ENCODE measurements at regions not wholly inside any gene's neighbourhood (a gene's known extent, or its start where the extent isn't known, plus 50 kb on each side); places are given as distances from the start of the nearest gene placed in this dataset.

- TF ChIP-seq CTCF (IDR thresholded peaks at IDR 0.05; ENCODE audit: low read depth, low read length), result no peak
- TF ChIP-seq MAX (IDR thresholded peaks at IDR 0.05; ENCODE audit: low read depth, low read length), result no peak
- TF ChIP-seq POLR2A (IDR thresholded peaks at IDR 0.05; ENCODE audit: extremely low read depth, insufficient read length), result no peak
- TF ChIP-seq MYC (IDR thresholded peaks at IDR 0.05; ENCODE audit: low read depth, low read length), result no peak
- H3K4me3 ChIP-seq (ENCODE audit: low read depth, low read length), result no peak overlapping the region
- no peak for DNase-seq (ENCODE audit: low read depth)
Measured at GRCh38 chr5:42015681-42016080, 90.6 kb downstream of the FBXO4 start.

- H3K4me3 ChIP-seq (ENCODE audit: low read depth, low read length), result no peak overlapping the region
- DNase-seq (ENCODE audit: low read depth), result no peak
- no peak for TF ChIP-seq MYC (IDR thresholded peaks at IDR 0.05; ENCODE audit: low read depth, low read length)
- TF ChIP-seq CTCF (IDR thresholded peaks at IDR 0.05; ENCODE audit: low read depth, low read length), result no peak
- no peak for TF ChIP-seq MAX (IDR thresholded peaks at IDR 0.05; ENCODE audit: low read depth, low read length)
- TF ChIP-seq POLR2A (IDR thresholded peaks at IDR 0.05; ENCODE audit: extremely low read depth, insufficient read length), result no peak
Measured at GRCh38 chr5:42020788-42021530, 95.9 kb downstream of the FBXO4 start.

GRCh38 chr5:42021923-42022322 lies 96.8 kb downstream of the FBXO4 start:
- DNase-seq (ENCODE audit: low read depth), result no peak
- TF ChIP-seq POLR2A (IDR thresholded peaks at IDR 0.05; ENCODE audit: extremely low read depth, insufficient read length) (no peak), MAX (IDR thresholded peaks at IDR 0.05; ENCODE audit: low read depth, low read length) (no peak), CTCF (IDR thresholded peaks at IDR 0.05; ENCODE audit: low read depth, low read length) (no peak)
- H3K4me3 ChIP-seq (ENCODE audit: low read depth, low read length), result no peak overlapping the region

- H3K4me3 ChIP-seq (ENCODE audit: low read depth, low read length), result no peak overlapping the region
- no peak for DNase-seq (ENCODE audit: low read depth)
- TF ChIP-seq MYC (IDR thresholded peaks at IDR 0.05; ENCODE audit: low read depth, low read length), result no peak
- TF ChIP-seq POLR2A (IDR thresholded peaks at IDR 0.05; ENCODE audit: extremely low read depth, insufficient read length), result no peak
- TF ChIP-seq CTCF (IDR thresholded peaks at IDR 0.05; ENCODE audit: low read depth, low read length), result no peak
- no peak for TF ChIP-seq MAX (IDR thresholded peaks at IDR 0.05; ENCODE audit: low read depth, low read length)
Measured at GRCh38 chr5:42022383-42022972, 97.4 kb downstream of the FBXO4 start.

- H3K4me3 ChIP-seq (ENCODE audit: low read depth, low read length), result no peak overlapping the region
- DNase-seq (ENCODE audit: low read depth), result no peak
- TF ChIP-seq CTCF (IDR thresholded peaks at IDR 0.05; ENCODE audit: low read depth, low read length) (no peak), POLR2A (IDR thresholded peaks at IDR 0.05; ENCODE audit: extremely low read depth, insufficient read length) (no peak), MYC (IDR thresholded peaks at IDR 0.05; ENCODE audit: low read depth, low read length) (no peak), MAX (IDR thresholded peaks at IDR 0.05; ENCODE audit: low read depth, low read length) (no peak)
Measured at GRCh38 chr5:42026446-42026845, 101.4 kb downstream of the FBXO4 start.

Data from NB4 (cell line).